ENCODE measurements at regions not wholly inside any gene's neighbourhood (a gene's known extent, or its start where the extent isn't known, plus 50 kb on each side); places are given as distances from the start of the nearest gene placed in this dataset.

DNA sequence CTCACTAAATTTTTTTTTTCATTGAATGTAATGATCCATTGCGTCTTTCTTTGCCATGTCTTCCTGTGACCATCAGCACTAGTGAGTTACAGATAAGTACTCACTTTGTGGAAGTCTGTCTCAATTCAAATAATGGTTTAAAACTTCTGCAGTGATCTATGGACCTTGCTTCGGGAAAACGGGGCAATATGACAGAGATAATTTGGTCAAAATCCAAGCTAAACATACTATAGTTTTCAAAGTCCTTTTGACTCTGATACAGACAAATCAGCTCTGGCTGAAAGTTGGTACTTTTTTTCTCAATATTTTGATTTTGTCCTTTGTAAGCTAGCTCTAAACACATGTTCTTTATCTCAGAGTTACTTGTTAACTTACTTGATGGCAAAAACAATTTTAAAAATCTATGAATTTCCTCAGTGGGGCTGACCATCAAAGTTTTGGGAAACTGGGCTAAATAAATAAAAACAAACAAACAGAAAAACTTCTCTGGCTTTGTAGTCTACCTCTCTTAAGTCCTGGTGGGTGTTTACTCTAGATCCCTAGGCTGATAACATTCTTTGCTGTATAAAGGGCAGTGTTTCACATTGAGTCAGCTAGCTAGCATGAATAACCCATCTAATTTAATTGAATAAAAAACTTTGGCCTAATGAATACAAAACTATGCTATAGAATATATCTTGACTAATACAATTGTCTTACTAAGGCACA is 327.6 kb downstream of the RDH14 start:
- no peak overlapping the region for H3K4me3 ChIP-seq (ENCODE audit: low read depth, low read length)
- DNase-seq (ENCODE audit: low read depth), result no peak

DNA sequence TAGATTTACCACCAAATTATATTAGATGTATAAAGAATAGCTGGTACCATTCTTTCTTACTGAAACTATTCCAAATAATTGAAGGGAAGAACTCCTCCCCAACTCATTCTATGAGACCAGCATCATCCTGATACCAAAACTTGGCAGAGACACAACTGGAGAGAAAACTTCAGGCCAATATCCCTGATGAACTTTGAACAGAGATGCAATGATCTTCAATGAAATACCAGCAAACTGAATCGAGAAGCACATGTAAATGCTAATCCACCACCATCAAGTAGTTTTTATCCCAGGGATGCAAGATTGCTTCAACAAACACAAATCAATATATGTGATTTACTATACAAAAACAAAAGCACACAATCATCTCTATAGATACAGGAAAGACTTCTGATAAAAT is 329.8 kb downstream of the RDH14 start:
- DNase-seq (ENCODE audit: low read depth), result no peak
- H3K4me3 ChIP-seq (ENCODE audit: low read depth, low read length), result no peak overlapping the region

DNA sequence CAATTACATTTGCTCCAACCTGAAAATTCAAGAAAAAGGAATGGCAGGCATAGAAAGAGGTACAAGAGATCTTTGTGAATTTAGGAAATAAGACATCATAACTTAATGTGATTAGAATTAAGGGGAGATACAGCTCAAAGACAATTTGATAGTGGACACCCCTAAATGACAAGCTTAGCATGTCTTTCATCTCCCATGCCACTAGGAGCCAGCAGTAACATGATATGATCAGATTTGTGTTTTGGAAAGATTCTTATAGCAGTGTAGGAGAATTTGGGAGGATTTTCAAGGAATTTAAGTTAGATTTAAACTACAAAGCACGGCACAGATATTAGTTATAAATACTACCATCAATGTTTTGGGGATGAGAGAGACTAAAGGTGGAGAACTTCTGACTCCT is 340.8 kb downstream of the RDH14 start:
- no peak for DNase-seq (ENCODE audit: low read depth)
- H3K4me3 ChIP-seq (ENCODE audit: low read depth, low read length), result no peak overlapping the region

DNA sequence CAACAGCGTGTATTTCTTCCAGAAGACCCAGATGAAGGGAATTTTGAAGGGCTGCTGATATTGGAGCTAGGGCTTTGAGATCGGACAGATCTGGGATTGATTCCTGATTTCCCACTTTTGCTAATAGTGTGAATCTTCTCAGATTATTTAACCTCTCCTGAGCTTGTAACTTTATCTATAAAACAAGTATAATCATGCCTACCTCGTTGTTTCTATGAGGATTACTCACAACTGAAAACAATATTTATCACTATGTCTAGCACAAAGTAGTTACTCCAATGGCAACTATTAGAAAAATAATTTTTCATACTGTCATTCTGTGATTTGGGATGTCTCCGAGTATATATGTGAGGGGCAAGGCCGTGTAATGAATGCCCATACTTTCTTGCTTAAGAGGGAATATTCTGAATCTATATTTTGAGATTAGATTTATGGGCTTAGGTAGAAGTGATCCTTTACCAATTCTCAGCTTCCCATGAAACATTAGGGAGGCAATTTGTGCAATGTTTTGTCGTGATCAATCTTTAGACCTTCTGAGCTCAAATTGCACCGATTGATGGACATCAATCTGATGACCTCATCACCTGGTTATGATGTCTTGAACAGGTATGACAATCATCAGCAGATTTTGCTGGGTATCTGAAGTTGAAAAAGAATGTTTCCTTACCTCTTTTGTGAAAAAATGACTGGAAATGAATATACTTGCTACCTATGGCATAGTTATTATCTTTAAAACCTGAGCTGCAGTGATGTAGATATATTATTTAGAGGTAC is 339.9 kb downstream of the KCNS3 start:
- no peak overlapping the region for H3K4me3 ChIP-seq (ENCODE audit: low read depth, low read length)
- DNase-seq (ENCODE audit: low read depth), result no peak

DNA sequence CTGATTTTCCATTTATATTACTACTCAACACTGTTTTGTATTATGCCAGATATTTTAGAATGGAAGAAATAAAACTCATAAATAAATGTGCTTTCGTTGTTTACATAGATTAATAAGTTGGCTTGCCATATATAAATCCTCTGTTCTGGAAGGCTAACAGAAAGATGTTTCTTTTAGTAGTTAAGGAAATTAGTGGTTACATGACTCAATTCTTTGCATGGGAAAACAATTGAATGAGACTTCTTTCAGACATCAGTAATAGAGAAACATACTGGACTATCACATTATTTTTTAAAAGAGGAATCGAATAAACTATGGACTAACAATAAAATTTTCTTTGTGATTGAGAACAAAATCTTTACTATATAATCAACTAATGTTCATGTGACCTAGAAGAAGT is 336.5 kb downstream of the KCNS3 start:
- H3K4me3 ChIP-seq (ENCODE audit: low read depth, low read length), result no peak overlapping the region
- no peak for DNase-seq (ENCODE audit: low read depth)

DNA sequence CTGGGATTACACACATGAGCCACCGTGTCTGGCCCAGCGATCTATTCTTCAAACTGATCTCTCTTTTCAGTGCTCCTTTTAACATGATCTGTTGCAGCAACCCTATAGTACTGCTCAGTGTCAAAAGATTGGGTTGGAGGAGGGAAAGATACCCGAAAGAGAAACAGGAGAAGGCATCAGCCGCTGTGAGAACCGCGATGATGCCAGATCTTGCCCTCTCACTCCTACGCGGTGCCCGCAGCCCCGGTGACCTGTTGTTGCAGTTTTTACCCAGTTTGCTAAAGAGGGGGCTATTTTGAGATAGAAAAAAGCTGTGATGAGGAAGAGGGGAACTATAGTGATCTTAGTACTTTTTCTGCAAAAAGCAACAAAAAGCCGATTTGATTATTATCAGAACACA is 335.5 kb downstream of the KCNS3 start:
- DNase-seq (ENCODE audit: low read depth), result no peak

DNA sequence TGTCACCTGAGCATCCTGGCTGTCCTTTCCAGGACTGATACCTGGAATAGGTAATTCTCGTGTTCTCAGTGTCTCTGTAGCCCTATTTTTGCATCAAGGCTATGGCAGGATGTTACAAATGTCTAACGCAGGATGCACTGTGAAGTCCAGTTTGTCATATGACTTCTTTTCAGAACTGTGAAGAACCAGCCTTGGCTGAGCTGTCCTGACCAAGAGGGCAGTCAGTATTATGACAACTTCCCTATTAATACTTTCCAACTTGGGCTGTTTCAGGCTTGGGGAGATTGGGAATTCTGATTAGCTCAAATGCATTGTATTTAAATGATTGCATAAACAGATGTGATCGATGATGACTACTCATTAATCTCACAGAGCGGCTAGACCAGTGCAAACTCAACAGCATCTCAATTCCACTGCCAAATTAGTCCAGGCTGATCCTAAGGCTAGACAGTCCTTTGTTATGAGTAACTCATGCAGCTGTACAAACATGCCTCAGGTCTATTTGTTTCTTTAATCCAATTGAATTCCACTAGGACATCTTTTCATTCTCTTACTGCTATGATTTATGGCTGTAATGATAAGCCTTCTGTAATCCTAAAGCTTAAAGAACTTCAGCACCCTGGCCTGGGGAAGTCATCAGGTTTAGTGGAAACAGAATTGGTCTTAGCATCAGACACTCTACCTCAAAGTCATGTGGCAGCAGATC is 331.6 kb downstream of the KCNS3 start:
- DNase-seq (ENCODE audit: low read depth), result peak; percentile 74
- no peak overlapping the region for H3K4me3 ChIP-seq (ENCODE audit: low read depth, low read length)

More for the DNA sequence above, 335.5 kb downstream of the KCNS3 start:
- H3K4me3 ChIP-seq (ENCODE audit: low read depth, low read length), result no peak overlapping the region

DNA sequence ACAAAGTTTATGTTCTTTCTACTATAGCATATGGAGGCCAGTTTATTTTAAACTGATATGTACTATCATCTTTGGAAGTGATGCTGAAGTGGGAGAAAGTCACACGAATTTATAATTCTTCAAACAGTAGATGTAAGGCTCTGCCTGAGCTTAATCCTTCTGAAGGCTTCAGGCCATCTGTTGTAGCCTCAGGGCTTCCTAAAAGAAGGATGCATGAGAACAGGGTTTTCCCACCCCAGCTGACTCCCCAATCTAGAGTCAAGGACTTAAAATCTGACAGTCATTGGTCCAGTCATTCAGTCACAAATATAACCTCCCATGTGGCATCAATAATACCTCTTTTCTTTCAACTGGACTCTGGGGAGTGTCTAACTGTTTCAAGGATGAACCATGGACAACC is 330.5 kb downstream of the KCNS3 start:
- H3K4me3 ChIP-seq (ENCODE audit: low read depth, low read length), result no peak overlapping the region
- no peak for DNase-seq (ENCODE audit: low read depth)

DNA sequence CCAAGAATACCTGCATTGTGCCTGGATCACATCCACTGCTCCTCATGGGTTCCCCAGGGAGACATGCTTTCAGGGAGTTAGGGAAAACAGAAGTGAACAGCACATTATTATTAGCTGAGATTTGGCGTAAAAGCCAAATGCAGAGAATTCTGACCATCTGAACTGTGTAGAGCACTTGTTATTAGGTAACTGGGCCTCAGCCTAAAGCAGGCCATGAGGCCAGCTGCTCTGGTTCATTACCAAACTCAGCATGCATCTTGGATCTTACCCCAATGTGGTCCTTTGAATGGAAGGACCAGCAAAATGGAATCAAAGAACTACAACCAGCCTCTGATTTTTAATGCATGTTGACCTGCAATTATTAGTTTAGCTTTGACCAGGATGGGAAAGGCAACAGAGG is 322.3 kb downstream of the KCNS3 start:
- no peak overlapping the region for H3K4me3 ChIP-seq (ENCODE audit: low read depth, low read length)
- DNase-seq (ENCODE audit: low read depth), result no peak

DNA sequence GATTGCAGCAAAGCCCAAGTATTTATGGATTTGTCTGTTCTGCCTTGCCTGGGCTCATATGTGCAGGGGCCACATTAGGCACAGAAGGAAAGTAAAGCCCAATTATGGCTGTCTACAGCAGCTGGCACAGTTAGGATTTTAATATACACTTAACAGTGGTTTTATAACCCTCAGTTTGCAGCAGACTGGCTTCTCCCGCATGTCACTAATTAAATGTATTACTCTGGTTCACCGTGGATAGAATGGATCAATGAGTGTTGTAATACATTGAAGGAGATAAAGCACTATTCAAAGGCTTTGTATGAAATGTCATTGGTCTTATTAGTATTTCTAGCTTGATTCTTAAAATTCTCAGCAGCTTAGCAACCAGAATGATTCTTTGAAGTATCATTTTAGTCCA is 320.2 kb downstream of the KCNS3 start:
- no peak overlapping the region for H3K4me3 ChIP-seq (ENCODE audit: low read depth, low read length)
- DNase-seq (ENCODE audit: low read depth), result no peak

DNA sequence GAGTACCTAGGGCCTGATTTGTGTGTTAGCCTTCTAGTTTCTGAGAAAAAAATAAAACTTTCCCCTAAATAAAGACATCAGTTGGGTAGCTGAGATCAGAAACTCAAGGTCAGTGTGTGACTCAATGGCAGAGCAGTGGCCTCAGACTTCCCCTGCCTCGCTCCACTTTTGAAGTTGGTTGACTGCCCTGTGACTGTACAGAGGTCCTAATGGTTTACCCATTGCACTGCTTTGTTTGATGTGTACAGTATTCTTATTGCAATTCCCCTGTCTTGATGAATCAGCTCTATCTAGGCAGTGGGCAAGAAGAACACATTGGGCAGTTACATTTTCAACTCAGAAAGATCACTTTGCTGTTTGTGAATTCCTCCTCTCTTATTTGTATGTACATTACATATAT is 315.7 kb downstream of the KCNS3 start:
- no peak for DNase-seq (ENCODE audit: low read depth)
- H3K4me3 ChIP-seq (ENCODE audit: low read depth, low read length), result no peak overlapping the region

DNA sequence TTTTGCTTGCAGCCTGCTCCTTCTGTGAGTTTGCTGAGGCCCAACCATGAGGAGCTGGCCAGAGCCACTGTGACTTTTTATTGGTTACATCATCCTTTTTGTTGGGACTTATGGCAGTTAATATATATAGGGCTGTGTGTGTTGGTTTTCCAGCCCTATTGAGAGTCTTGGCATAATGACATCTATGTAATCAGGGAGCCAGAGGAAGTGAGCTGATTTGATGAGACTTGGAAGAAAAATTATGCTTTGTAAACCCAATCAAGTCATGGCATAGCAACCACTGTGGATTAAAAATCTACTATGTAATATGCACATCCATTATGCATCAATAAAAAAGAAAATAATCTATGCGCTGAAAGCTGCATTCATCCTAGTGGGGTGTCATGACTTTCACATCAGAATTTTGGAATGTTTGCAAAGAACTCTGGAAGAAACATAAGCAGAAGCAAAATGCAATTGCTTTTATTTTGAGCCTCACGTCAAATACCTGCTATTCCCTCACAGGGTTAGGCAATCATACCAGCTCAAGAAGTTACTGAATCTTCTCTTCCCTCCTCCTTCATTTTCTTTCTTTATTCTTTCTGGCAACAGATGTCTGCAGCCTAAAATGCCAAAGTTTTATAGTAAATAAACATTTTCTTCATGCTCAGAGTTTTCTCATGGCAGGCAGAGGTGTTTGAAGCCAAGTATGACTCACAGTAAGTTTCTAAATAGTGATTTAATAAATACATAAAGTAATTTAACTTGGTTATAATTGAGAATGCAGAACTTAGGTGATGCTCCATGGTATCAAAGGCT is 308.5 kb downstream of the KCNS3 start:
- H3K4me3 ChIP-seq (ENCODE audit: low read depth, low read length), result no peak overlapping the region
- DNase-seq (ENCODE audit: low read depth), result no peak

DNA sequence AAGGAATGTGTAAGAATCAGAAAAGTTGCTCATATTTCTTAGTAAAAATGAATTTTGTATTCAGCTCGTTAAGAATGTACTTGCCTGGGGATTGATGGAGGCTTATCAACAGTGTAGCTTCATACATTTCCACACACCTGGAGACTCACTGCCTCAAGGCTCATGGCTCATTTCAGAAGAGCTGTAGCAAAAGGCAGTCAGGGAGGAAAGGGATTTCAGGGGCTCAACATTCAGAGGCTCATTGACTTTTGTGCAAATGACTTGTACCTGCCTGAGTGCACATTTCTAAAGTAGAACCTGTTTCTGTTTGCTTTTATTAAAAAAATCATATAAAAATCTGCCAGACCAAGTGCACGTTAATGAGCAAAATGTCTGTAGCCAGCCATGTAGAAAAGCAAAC is 304.4 kb downstream of the KCNS3 start:
- H3K4me3 ChIP-seq (ENCODE audit: low read depth, low read length), result no peak overlapping the region
- DNase-seq (ENCODE audit: low read depth), result no peak

DNA sequence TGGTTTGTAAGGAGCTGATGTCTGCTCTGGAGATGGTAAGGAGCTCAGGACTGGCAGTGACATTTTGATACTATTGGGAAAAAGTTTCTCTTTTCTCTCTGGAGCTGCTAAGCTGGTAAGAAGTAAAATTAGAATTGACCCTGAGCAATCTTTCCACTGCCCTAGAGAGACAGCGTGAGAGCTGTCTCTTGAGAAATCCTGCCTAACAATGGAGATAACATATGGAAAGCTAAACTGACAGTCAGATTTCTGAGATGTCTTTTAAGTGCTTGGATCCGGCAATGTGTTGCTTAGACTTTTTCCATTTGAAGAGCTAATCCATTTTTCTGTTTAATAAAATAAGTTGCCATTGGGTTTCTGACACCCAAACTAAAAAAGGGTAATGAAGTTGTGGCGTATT is 302.4 kb downstream of the KCNS3 start:
- no peak for DNase-seq (ENCODE audit: low read depth)
- no peak overlapping the region for H3K4me3 ChIP-seq (ENCODE audit: low read depth, low read length)

DNA sequence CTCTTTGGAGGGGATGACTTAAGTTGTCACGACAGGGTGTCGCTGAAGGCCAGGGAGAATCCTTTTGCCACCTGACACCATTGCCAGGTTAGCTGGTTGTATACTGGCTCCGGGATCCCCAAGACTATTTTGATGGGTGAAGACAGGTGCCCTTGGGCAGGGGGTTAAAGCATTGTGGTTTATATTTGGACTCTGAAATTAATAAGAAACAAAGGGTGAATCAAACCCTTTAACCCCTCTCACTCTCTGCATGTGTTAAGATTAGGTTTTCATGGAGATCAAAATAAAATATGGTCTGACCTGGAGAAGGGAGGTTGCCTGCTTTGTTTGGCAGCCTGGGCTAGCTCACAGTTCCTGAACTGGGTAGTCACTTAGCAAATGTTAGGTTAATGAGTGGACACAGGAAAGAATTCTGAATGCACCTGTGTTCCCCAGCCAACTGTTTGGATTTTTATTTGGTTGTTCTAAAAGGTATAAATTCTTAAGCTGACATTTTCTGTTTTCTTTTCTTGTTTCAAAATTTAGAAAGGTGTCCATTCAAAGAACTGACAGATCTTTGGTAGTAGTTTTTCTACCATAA is 301.7 kb downstream of the KCNS3 start:
- no peak overlapping the region for H3K4me3 ChIP-seq (ENCODE audit: low read depth, low read length)
- DNase-seq (ENCODE audit: low read depth), result no peak

DNA sequence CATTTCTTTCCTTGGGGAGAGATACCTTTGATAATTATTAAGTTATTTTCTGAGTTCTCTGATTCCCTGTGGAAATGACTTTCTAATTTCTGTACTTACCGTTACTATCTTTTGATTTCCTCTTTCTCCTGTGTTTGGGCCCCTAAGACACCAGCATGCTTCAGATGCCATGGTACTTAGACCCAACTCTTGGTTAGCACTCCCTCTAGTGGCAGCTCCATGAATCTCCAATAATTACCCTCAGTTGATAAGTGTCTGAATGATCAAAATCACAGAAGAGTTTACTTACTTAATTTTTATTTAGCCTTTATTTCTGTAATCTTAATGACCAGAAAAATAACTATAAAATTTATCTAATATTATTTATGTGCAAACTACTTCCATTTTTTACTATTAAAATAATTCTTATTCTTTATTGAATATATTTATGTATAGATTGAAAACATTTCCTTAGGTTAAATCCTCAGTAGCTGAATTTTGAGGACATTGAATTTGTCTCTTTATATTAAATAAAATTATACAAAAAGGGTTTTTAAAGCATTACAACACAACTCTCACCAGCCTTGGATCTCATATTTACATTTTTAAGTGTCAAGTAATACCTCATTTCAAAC is 300.4 kb downstream of the KCNS3 start:
- DNase-seq (ENCODE audit: low read depth), result no peak
- no peak overlapping the region for H3K4me3 ChIP-seq (ENCODE audit: low read depth, low read length)

DNA sequence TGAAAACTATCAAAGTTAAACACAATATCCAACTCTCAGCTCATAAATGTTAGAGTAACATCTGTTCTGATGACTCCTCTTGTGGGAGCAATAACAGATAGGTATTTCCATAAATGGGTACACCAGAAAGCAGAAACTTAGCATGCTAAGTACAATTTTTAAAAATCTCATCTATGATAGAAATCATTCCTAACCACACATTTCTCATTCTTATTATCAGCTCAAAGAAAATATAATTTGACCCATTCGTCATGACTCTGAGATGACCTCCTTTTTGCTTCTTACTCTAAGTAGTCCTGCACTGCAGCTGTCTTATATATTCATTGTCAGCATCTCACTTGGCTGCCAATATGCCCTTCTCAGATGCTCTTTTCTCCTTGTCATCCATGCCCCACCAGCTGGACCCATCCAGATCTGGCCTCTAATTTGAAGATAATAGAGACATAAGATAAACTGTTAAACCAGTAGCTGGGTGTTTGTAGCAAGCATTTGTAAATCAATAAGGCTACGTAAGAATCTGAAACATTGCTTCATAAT is 298.3 kb downstream of the KCNS3 start:
- no peak for DNase-seq (ENCODE audit: low read depth)
- no peak overlapping the region for H3K4me3 ChIP-seq (ENCODE audit: low read depth, low read length)

DNA sequence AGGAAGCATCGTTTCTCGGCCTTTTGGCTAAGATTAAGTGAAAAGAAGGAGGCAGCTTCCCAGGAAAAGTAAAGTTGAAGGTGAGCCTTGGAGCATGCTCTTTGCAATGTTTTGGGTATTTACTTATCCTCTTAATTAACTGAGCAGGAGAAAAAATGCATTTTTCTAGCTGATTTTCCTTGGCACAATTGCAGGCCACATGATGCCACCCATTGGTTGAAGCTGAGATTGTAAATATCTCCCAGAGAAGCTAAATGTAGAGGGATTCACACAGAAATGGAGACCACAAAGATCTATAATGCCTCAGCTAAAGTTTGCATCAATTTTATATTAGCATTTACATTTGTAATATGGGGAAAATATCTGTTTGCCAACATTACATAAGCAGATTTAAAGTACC is 294.1 kb downstream of the KCNS3 start:
- H3K4me3 ChIP-seq (ENCODE audit: low read depth, low read length), result no peak overlapping the region
- DNase-seq (ENCODE audit: low read depth), result no peak

Measured in skeletal muscle cell (primary cell).